HepG2 (cell line): ENCODE measurements at regions not wholly inside any gene's neighbourhood (a gene's known extent, or its start where the extent isn't known, plus 50 kb on each side); places are given as distances from the start of the nearest gene placed in this dataset.

Experiments
- ATRX ChIP-seq: sonication (generic); formaldehyde crosslinking; IDR thresholded peaks from 2 replicates; pipeline ENCODE4 v1.4.0; 2020; ENCODE audit warnings: missing genetic modification reagents, borderline replicate concordance
- FOXJ3 ChIP-seq: sonication (generic); formaldehyde crosslinking; IDR thresholded peaks from 2 replicates; pipeline ENCODE4 v1.4.0; 2020; ENCODE audit warnings: missing genetic modification reagents, mild to moderate bottlenecking, borderline replicate concordance
- FOXO1 ChIP-seq: sonication (generic); formaldehyde crosslinking; IDR thresholded peaks from 2 replicates; pipeline ENCODE4 v1.4.0; 2020; ENCODE audit warnings: missing genetic modification reagents
- GATAD2A ChIP-seq: IDR thresholded peaks from 2 replicates; pipeline ENCODE4 v1.6.1; 2016
- HINFP ChIP-seq: sonication (generic); formaldehyde crosslinking; IDR thresholded peaks from 2 replicates; pipeline ENCODE4 v1.4.0; 2020; ENCODE audit warnings: low read depth, mild to moderate bottlenecking, missing genetic modification reagents
- JUND ChIP-seq: sonication (generic); formaldehyde crosslinking; IDR thresholded peaks from 2 replicates; pipeline ENCODE4 v1.8.0; 2022; ENCODE audit warnings: mild to moderate bottlenecking, missing genetic modification reagents
- MATR3 ChIP-seq: sonication (generic); formaldehyde crosslinking; IDR thresholded peaks from 2 replicates; pipeline ENCODE4 v1.4.0; 2020; ENCODE audit warnings: missing genetic modification reagents
- MIXL1 ChIP-seq: IDR thresholded peaks from 2 replicates; pipeline ENCODE4 v1.6.1; 2016
- NFE2 ChIP-seq: sonication (generic); formaldehyde crosslinking; IDR thresholded peaks from 2 replicates; pipeline ENCODE4 v1.4.0; 2020; ENCODE audit warnings: missing genetic modification reagents
- NR2F6 ChIP-seq, 2 experiments: IDR thresholded peaks; 2 replicates each; pipeline ENCODE4 v1.6.1; 2016; ENCODE audit warnings: antibody characterized with exemption in 1 of 2, mild to moderate bottlenecking in 1 of 2
- ONECUT2 ChIP-seq: sonication (generic); formaldehyde crosslinking; IDR thresholded peaks from 2 replicates; pipeline ENCODE4 v1.4.0; 2020; ENCODE audit warnings: missing genetic modification reagents
- REPIN1 ChIP-seq: sonication (generic); formaldehyde crosslinking; IDR thresholded peaks from 2 replicates; pipeline ENCODE4 v1.8.0; 2022; ENCODE audit warnings: missing genetic modification reagents, low read depth, mild to moderate bottlenecking, borderline replicate concordance
- RFX5 ChIP-seq: IDR thresholded peaks from 2 replicates; pipeline ENCODE4 v1.6.1; 2011; ENCODE audit warnings: low read depth, low read length, improper control_type of control experiment
- SALL2 ChIP-seq: sonication (generic); formaldehyde crosslinking; IDR thresholded peaks from 2 replicates; pipeline ENCODE4 v1.8.1; 2023; ENCODE audit warnings: mild to moderate bottlenecking, missing genetic modification reagents, inconsistent platforms
- SIN3A ChIP-seq: IDR thresholded peaks from 2 replicates; pipeline ENCODE4 v1.6.1; 2011; ENCODE audit warnings: low read depth, mild to moderate bottlenecking, control low read depth, low read length, borderline replicate concordance
- SOX6 ChIP-seq, 2 experiments: fragments of 450-650 bp in 1 of 2; sonication (generic) in 1 of 2; formaldehyde crosslinking in 1 of 2; IDR thresholded peaks; 2 replicates each; pipeline versions ENCODE4 v1.4.0 to v1.6.1; 2017 to 2020; ENCODE audit warnings: antibody characterized with exemption in 1 of 2, mild to moderate bottlenecking in 1 of 2, missing genetic modification reagents in 1 of 2
- TCF7L2 ChIP-seq: IDR thresholded peaks from 2 replicates; pipeline ENCODE4 v1.6.1; 2011; ENCODE audit warnings: mild to moderate bottlenecking, low read depth, low read length, moderate library complexity
- XBP1 ChIP-seq: sonication (generic); formaldehyde crosslinking; IDR thresholded peaks from 2 replicates; pipeline ENCODE4 v1.5.0; 2020; ENCODE audit warnings: missing genetic modification reagents
- ZFP36 ChIP-seq: fragments of 150-350 bp; IDR thresholded peaks from 2 replicates; pipeline ENCODE4 v1.6.1; 2018; ENCODE audit warnings: borderline replicate concordance, low read length, low read depth; ENCODE audit not compliant: partially characterized antibody
- ZFY ChIP-seq: sonication (generic); formaldehyde crosslinking; IDR thresholded peaks from 2 replicates; pipeline ENCODE4 v1.4.0; 2020; ENCODE audit warnings: missing genetic modification reagents
- ZNF12 ChIP-seq: sonication (generic); formaldehyde crosslinking; IDR thresholded peaks from 2 replicates; pipeline ENCODE4 v1.5.0; 2020; ENCODE audit warnings: missing genetic modification reagents
- TF ChIP-seq, protein P1 (sequence below): sonication (generic); formaldehyde crosslinking; IDR thresholded peaks from 2 replicates; pipeline ENCODE4 v1.4.0; 2020; ENCODE audit warnings: missing genetic modification reagents, borderline replicate concordance
- TF ChIP-seq, protein P2 (sequence below): sonication (generic); formaldehyde crosslinking; IDR thresholded peaks from 2 replicates; pipeline ENCODE4 v1.4.0; 2020; ENCODE audit warnings: missing genetic modification reagents; ENCODE audit errors: not compliant biosample characterization
- TF ChIP-seq, protein P3 (sequence below): IDR thresholded peaks from 2 replicates; pipeline ENCODE4 v1.6.1; 2018; ENCODE audit warnings: missing genetic modification reagents, mild to moderate bottlenecking, missing compliant biosample characterization
- TF ChIP-seq, protein P4 (sequence below): sonication (generic); formaldehyde crosslinking; conservative IDR thresholded peaks from 2 replicates; pipeline ENCODE4 v1.4.0; 2020; ENCODE audit warnings: mild to moderate bottlenecking, missing genetic modification reagents, moderate library complexity

- TF ChIP-seq, protein P1, sequence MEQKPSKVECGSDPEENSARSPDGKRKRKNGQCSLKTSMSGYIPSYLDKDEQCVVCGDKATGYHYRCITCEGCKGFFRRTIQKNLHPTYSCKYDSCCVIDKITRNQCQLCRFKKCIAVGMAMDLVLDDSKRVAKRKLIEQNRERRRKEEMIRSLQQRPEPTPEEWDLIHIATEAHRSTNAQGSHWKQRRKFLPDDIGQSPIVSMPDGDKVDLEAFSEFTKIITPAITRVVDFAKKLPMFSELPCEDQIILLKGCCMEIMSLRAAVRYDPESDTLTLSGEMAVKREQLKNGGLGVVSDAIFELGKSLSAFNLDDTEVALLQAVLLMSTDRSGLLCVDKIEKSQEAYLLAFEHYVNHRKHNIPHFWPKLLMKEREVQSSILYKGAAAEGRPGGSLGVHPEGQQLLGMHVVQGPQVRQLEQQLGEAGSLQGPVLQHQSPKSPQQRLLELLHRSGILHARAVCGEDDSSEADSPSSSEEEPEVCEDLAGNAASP, result no peak
- TF ChIP-seq MATR3 (CRISPR knock-in tag), result no peak
- no peak for TF ChIP-seq HINFP (CRISPR knock-in tag)
- peak; percentile 63 for TF ChIP-seq ONECUT2
- no peak for TF ChIP-seq RFX5
- TF ChIP-seq SALL2 (CRISPR knock-in tag), result no peak
- no peak for TF ChIP-seq NFE2 (CRISPR knock-in tag)
- TF ChIP-seq ZFP36, result no peak
- no peak for TF ChIP-seq ATRX (CRISPR knock-in tag)
- no peak for TF ChIP-seq FOXO1 (CRISPR knock-in tag)
- TF ChIP-seq XBP1 (CRISPR knock-in tag), result no peak
- no peak for TF ChIP-seq SOX6 (IDR thresholded peaks at IDR 0.05)
- peak; percentile 77 for TF ChIP-seq SOX6 (CRISPR knock-in tag; IDR thresholded peaks at IDR 0.05)
- TF ChIP-seq ZFY (CRISPR knock-in tag), result no peak
- TF ChIP-seq FOXJ3 (CRISPR knock-in tag), result no peak
- 0 out of 2 replicates have a peak, but pooled peaks have one; percentile 33 for TF ChIP-seq MIXL1 (CRISPR knock-in tag)
- TF ChIP-seq JUND (CRISPR knock-in tag), result no peak
- TF ChIP-seq, protein P2, sequence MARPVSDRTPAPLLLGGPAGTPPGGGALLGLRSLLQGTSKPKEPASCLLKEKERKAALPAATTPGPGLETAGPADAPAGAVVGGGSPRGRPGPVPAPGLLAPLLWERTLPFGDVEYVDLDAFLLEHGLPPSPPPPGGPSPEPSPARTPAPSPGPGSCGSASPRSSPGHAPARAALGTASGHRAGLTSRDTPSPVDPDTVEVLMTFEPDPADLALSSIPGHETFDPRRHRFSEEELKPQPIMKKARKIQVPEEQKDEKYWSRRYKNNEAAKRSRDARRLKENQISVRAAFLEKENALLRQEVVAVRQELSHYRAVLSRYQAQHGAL (CRISPR knock-in tag), result no peak
- TF ChIP-seq NR2F6 (IDR thresholded peaks at IDR 0.05), result 0 out of 2 replicates have a peak, but pooled peaks have one; percentile 54
- peak; percentile 51 for TF ChIP-seq NR2F6 (CRISPR knock-in tag; IDR thresholded peaks at IDR 0.05)
- no peak for TF ChIP-seq TCF7L2
- TF ChIP-seq SIN3A, result no peak
- no peak for TF ChIP-seq REPIN1 (CRISPR knock-in tag)
- TF ChIP-seq, protein P3, sequence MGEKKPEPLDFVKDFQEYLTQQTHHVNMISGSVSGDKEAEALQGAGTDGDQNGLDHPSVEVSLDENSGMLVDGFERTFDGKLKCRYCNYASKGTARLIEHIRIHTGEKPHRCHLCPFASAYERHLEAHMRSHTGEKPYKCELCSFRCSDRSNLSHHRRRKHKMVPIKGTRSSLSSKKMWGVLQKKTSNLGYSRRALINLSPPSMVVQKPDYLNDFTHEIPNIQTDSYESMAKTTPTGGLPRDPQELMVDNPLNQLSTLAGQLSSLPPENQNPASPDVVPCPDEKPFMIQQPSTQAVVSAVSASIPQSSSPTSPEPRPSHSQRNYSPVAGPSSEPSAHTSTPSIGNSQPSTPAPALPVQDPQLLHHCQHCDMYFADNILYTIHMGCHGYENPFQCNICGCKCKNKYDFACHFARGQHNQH, result no peak
- TF ChIP-seq, protein P4, sequence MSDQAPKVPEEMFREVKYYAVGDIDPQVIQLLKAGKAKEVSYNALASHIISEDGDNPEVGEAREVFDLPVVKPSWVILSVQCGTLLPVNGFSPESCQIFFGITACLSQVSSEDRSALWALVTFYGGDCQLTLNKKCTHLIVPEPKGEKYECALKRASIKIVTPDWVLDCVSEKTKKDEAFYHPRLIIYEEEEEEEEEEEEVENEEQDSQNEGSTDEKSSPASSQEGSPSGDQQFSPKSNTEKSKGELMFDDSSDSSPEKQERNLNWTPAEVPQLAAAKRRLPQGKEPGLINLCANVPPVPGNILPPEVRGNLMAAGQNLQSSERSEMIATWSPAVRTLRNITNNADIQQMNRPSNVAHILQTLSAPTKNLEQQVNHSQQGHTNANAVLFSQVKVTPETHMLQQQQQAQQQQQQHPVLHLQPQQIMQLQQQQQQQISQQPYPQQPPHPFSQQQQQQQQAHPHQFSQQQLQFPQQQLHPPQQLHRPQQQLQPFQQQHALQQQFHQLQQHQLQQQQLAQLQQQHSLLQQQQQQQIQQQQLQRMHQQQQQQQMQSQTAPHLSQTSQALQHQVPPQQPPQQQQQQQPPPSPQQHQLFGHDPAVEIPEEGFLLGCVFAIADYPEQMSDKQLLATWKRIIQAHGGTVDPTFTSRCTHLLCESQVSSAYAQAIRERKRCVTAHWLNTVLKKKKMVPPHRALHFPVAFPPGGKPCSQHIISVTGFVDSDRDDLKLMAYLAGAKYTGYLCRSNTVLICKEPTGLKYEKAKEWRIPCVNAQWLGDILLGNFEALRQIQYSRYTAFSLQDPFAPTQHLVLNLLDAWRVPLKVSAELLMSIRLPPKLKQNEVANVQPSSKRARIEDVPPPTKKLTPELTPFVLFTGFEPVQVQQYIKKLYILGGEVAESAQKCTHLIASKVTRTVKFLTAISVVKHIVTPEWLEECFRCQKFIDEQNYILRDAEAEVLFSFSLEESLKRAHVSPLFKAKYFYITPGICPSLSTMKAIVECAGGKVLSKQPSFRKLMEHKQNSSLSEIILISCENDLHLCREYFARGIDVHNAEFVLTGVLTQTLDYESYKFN, result no peak
- peak; percentile 53 for TF ChIP-seq GATAD2A (CRISPR knock-in tag)
- no peak for TF ChIP-seq ZNF12 (CRISPR knock-in tag)
Measured at GRCh38 chr1:88117597-88117996, 566.5 kb upstream of the PKN2 start (continued).
